GM19438 (cell line): ENCODE measurements at regions not wholly inside any gene's neighbourhood (a gene's known extent, or its start where the extent isn't known, plus 50 kb on each side); places are given as distances from the start of the nearest gene placed in this dataset.

Source experiments
- ATAC-seq: cut with Tn5 transposase; IDR thresholded peaks from one replicate; pipeline ENCODE4 v1.9.1; 2021; ENCODE audit warnings: low read depth; ENCODE audit not compliant: unreplicated experiment

GRCh38 chr11:81477277-81477676 is 1256.4 kb downstream of the FAM181B start:
- no peak for ATAC-seq

DNA sequence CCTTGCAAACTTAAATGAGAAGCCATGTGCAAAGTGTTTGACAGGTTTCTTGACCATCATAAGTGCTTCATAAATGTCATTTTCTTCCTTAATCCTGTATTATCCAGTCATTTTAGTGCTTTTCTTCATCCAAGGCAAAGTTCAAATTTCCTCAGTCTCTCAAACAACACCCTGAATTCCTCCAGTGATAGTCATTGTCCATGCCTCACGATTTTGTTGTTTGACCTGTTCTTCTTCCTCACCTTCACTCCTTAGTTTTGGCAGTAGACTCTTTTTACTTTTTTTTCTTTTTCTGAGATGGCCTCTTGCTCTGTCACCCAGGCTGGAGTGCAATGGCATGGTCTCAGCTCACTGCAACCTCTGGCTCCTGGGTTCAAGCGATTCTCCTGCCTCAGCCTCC is 1257.3 kb downstream of the FAM181B start:
- ATAC-seq, result no peak

- no peak for ATAC-seq
Observed at GRCh38 chr11:81472646-81473045, 1261.0 kb downstream of the FAM181B start.

DNA sequence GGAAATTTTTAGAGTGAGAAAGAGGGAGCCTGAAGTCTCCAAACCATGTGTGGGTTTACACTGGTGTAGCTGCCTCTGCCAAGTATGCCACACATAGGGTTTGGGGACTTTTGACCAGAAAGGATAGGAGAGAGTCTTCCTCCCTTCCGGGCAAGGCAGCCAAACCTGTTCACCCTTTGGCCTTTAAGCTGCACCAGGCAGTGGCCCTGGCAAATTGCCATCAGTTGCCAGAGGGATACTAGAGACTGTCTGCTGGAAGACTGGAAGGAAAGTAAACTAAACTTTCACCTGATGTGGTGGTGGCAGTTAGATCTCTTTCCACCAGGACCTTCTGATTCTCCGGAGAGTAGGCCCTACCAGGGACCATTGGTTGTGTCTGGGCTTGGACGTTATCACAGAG is 1263.2 kb downstream of the FAM181B start:
- ATAC-seq, result no peak

- no peak for ATAC-seq
Observed at GRCh38 chr11:81459766-81460306, 1273.8 kb downstream of the FAM181B start.

DNA sequence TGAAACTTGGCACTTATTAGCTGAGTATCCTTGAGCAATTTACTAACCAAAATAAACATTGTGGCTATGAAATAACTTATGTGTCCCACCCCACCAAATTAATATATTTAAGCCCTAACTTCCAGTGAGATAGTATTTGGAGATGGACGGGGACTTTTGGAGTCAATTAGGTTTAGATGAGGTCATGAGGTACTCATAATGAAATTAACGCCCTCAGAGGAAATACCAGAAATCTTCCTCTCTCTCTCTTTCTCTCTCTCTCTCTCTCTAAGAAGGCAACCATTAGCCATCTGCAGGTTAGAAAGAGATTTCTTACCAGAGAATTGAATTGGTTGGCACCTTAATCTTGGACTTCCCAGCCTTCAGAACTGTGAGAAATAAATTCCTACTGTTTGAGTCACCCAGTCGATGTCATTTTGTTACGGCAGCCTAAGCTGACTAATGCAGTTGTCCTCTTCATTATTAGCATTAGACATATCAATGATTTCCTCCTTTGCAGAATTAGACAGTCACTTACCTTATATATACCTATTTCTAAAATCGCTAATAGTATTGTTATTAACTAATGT is 1284.0 kb downstream of the FAM181B start:
- ATAC-seq, result no peak

GRCh38 chr11:81444297-81444696 is 1289.4 kb downstream of the FAM181B start:
- ATAC-seq, result no peak

DNA sequence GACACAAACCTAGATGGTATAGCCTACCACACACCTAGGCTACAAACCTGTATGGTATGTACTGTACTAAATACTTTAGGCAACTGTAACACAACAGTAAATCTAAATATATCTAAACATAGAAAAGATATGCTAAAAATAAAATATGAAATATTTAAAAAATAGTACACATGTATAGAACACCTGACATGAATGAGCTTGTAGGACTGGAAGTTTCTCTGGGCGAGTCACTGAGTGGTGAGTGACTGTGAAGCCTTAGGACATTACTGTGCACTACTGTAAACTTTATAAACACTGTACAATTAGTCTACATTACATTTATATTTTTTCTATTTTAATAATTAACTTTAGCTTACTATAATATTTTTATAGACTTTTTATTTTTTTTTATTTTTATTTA is 1301.3 kb downstream of the FAM181B start:
- ATAC-seq, result no peak

DNA sequence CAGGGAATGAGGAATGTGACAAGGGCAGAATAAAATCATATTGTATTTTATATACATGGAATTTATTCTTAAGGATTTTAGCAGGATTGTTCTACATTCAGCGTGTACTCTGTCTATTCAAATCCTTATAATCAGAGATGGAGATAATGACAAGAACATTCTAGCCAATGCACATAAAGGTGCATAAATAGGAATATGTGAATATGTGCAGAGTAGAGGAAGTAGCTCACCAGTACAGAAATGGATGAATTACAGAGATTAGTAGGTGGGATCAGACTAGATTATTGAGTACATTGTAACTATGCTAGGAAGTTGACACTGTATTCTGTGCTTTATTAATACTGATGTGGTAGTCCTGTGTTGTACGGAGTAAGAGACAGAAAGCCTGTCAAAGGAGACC is 1308.8 kb downstream of the FAM181B start:
- ATAC-seq, result no peak

- no peak for ATAC-seq
Observed at GRCh38 chr11:81422402-81422801, 1311.3 kb downstream of the FAM181B start.

DNA sequence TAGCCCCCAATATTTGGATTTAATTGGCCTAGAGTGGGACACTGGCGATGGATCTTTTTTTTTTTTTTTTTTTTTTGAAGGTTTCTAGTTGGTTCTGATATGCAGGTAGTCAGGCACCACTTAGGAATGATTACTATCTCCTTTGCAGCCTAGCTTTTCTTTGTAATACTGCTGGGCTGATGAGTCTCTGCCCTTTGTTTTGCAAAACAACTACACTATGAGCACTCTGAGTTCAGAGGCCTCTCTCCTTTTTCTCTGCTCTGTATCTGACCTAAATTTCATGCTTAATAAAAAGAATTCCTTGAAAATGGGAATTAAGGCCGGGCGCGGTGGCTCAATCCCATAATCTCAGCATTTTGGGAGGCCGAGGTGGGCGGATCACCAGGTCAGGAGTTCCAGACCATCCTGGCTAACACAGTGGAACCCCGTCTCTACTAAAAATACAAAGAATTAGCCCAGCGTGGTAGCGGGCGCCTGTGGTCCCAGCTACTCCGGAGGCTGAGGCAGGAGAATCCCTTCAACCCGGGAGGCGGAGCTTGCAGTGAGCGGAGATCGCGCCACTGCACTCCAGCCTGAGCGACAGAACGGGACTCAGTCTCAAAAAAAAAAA is 1312.3 kb downstream of the FAM181B start:
- no peak for ATAC-seq

DNA sequence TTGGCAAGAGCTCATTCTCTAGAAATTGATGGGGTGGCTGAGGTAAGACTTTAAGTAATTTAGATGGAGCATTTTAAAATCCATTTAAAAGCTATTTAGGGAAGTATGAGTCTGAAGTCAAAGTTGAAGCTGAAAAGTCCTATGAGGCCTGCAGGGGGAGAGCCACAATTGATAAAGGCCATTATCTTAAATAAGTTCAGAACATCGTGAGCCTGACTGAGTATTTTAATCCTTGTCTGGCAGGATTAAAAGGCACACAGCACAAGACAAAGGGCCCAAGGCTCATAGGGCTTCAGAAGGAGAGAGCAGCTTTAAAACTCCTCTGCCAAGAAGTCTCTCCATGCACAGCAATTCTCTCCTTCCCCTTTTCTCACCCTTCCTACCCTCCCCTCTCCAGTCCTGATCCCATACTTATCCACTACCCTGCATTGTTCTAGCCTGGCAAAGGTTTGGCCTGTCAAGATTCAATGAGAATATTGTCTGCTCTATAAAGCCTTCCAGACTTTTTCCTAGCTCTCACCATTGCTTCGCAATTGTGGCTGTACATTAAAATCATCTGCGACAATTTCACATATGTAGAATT is 1312.9 kb downstream of the FAM181B start:
- ATAC-seq, result no peak

DNA sequence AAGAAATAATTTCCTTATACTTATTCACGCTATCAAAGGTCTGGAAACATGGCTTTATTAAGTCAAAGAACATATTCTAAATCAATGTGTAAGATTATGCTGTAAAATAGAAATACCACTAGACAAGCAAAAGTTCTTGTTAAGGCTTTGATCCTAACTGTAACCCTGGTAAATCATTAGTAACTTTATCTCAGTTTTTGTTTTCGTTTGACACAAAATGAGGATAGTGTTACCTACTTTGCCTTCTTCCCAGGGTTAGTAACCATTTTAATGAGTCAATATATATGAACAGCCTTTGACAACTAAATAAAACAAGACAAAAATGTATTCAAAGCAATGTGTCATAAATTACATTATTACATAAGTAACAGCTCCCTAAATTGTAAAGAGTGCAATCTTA is 1336.3 kb downstream of the FAM181B start:
- ATAC-seq, result no peak

GRCh38 chr11:81394311-81394710 is 1339.4 kb downstream of the FAM181B start:
- ATAC-seq, result no peak

GRCh38 chr11:81388326-81388725 is 1345.3 kb downstream of the FAM181B start:
- ATAC-seq, result no peak

- no peak for ATAC-seq
Observed at GRCh38 chr11:81380395-81380794, 1353.3 kb downstream of the FAM181B start.

DNA sequence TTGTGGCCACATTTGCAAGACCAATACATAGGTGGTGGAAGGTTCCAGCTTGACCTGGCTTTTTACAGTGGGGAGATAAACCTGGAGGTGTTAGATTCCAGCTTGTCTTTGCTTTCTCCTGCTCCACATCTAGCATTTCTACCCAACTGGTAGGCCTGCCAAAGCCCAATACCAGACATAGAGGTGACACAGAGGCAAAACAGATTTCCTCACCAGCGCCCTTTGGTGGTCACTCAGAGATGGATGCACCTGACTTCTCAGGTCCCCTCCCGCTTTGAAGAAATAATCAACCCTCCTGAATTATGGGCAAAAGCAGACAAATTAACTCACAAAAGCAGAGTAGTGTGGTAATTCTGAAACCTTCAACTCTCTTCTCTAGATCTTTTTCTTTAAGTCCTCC is 1356.2 kb downstream of the FAM181B start:
- no peak for ATAC-seq

DNA sequence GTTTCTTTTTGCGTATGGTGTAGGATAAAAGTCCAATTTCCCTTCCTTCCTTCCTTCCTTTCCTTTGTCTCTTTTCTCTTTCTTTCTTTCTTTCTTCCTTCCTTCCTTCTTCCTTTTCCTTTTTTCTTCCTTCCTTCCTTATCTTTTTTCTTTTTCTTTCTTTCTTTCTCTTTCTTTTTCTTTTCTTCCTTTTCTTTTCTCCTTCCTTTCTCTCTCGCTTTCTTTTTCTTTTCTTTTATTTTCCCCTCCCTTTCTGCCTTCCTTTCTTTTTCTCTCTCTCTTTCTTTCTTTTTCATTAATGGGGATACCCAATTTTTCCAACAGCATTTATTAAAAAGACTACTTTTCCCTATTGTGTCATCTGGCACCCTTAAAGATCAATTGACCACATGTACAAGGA is 1359.7 kb downstream of the FAM181B start:
- no peak for ATAC-seq

DNA sequence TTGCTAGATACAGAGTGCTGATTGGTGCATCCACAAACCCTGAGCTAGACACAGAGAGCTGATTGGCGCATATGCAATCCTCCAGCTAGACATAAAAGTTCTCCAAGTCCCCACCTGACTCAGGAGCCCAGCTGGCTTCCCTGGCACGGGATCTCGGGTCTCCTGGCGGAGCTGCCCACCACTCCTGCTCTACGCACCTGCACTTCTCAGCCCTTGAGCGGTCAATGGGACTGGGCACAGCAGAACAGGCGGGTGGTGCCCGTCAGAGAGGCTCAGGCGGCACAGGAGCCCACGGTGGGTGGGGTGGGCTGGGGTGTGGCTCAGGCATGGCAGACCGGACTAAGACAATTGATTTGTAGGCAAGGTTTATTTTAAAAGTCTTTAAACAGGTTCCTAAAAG is 1365.5 kb downstream of the FAM181B start:
- ATAC-seq, result no peak

DNA sequence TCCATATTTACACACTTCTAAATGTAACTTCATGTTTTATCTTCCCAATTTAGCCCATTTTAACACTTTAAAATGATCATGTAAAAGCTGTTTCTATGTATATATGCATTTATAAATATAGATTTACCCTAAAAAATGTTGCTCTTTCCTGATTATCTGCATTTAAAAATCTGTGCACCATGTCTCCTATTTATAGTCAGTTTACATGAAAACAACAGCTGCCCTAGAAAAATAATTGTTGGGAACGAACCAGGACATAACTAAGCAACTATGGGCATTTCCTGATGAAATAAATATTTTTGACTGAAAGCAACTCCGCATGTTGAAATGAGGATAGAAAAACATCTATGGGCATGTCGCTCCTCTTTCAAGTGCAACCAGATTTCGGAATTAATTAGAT is 1368.2 kb downstream of the FAM181B start:
- no peak for ATAC-seq

DNA sequence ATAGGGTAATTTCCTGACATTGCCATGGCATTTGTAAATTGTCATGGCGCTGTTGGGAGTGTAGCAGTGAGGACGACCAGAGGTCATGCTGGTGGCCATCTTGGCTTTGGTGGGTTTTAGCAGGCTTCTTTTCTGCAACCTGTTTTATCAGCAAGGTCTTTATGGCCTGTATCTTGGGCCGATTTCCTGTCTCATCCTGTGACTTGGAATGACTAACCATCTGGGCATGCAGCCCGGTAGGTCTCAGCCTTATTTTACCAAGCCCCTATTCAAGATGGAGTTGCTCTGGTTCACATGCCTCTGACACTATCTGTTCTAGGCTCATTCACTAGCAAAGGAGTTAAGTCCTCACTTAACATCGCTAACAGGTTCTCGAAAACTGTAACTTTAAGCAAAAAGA is 1374.2 kb downstream of the FAM181B start:
- ATAC-seq, result no peak

- ATAC-seq, result no peak
Observed at GRCh38 chr11:81345609-81346008, 1388.1 kb downstream of the FAM181B start.
